ENCODE measurements at regions not wholly inside any gene's neighbourhood (a gene's known extent, or its start where the extent isn't known, plus 50 kb on each side); places are given as distances from the start of the nearest gene placed in this dataset.
"Not testable (repeated sequence)": the region's sequence is repeated elsewhere in the genome, so short reads cannot be mapped to it uniquely, and the experiment has no call there.

DNA sequence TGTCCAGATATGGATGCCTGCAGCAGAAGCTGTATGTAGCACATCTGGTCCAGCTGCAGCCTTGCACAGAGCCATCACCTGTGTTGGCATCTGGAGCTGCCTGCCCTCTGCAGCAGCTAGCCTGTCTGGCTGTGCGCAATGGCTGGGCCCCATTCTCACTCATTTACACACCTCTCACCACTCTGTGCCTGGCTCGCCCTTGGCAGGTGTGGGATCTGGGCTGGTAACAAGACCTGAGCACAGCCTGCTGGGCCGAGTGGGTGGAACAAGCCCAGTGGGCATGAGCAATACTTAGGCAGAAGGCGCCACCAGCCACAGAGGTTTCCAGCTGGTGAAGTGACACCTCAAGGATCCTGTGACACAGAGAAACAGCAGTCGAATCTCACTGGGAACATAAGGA lies 714.1 kb downstream of the NUP35 start:
- intact Hi-C loops (cut with DNase I), result no loop called here
- WGBS, result 92% methylated on average over 5 of the region's 5 CpGs
- no peak for DNase-seq (ENCODE audit: low spot score)
- TF ChIP-seq, protein P1, sequence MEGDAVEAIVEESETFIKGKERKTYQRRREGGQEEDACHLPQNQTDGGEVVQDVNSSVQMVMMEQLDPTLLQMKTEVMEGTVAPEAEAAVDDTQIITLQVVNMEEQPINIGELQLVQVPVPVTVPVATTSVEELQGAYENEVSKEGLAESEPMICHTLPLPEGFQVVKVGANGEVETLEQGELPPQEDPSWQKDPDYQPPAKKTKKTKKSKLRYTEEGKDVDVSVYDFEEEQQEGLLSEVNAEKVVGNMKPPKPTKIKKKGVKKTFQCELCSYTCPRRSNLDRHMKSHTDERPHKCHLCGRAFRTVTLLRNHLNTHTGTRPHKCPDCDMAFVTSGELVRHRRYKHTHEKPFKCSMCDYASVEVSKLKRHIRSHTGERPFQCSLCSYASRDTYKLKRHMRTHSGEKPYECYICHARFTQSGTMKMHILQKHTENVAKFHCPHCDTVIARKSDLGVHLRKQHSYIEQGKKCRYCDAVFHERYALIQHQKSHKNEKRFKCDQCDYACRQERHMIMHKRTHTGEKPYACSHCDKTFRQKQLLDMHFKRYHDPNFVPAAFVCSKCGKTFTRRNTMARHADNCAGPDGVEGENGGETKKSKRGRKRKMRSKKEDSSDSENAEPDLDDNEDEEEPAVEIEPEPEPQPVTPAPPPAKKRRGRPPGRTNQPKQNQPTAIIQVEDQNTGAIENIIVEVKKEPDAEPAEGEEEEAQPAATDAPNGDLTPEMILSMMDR (IDR thresholded peaks at IDR 0.05), result no peak
- TF ChIP-seq POLR2AphosphoS5 (IDR thresholded peaks at IDR 0.05), result no peak
- no peak for TF ChIP-seq POLR2A (IDR thresholded peaks at IDR 0.05)
- Histone ChIP-seq H3K27ac (no peak overlapping the region), H3K4me1 (replicated peaks) (no peaks in the 10 kb centered on the region), H3K27me3 (replicated peaks; ENCODE audit: insufficient read depth) (no peaks in the 10 kb centered on the region), H3K4me3 (no peak overlapping the region), H3K36me3 (no peaks in the 10 kb centered on the region), H3K9me3 (no peaks in the 10 kb centered on the region)

DNA sequence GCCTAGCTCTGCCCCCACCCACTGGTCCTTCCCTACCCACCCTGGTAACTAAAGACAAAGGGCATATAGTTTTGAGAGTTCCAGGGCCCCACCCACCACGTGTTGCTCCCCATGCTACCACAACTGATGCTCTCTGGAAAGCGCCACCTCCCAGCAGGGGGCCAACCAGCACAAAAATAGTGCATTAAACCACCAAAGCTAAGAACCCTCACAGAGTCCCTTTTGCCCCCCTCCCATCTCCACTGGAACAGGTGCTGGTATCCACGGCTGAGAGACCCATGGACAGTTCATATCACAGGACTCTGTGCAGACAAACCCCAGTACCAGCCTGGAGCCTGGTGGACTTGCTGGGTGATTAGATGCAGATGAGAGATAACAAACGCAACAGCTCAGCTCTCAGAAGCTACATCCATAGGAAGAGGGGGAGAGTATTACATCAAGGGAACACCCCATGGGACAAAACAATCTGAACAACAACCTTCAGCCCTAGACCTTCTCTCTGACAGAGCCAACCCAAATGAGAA lies 715.9 kb downstream of the NUP35 start:
- no peaks in the 10 kb centered on the region for H3K9me3 ChIP-seq
- intact Hi-C loops (cut with DNase I), result no loop called here
- no peaks in the 10 kb centered on the region for H3K36me3 ChIP-seq
- WGBS, result 66% methylated on average over 4 of the region's 4 CpGs
- H3K27ac ChIP-seq, result no peak overlapping the region
- DNase-seq (ENCODE audit: low spot score), result no peak
- H3K4me1 ChIP-seq (replicated peaks), result no peaks in the 10 kb centered on the region
- no peaks in the 10 kb centered on the region for H3K27me3 ChIP-seq (replicated peaks; ENCODE audit: insufficient read depth)
- H3K4me3 ChIP-seq, result no peak overlapping the region
- TF ChIP-seq POLR2AphosphoS5 (IDR thresholded peaks at IDR 0.05) (no peak), POLR2A (IDR thresholded peaks at IDR 0.05) (no peak)
- TF ChIP-seq, protein P1 (IDR thresholded peaks at IDR 0.05), result no peak

DNA sequence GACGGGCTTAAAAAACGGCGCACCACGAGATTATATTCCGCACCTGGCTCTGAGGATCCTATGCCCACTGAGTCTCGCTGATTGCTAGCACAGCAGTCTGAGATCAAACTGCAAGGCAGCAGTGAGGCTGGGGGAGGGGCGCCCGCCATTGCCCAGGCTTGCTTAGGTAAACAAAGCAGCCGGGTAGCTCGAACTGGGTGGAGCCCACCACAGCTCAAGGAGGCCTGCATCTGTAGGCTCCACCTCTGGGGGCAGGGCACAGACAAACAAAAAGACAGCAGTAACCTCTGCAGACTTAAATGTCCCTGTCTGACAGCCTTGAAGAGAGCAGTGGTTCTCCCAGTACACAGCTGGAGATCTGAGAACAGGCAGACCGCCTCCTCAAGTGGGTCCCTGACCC lies 725.6 kb downstream of the NUP35 start:
- H3K27me3 ChIP-seq (replicated peaks; ENCODE audit: insufficient read depth); DNase-seq (ENCODE audit: low spot score); H3K4me3 ChIP-seq; intact Hi-C loops (cut with DNase I); H3K36me3 ChIP-seq; H3K27ac ChIP-seq; H3K9me3 ChIP-seq; H3K4me1 ChIP-seq (replicated peaks): not testable (repeated sequence)
- WGBS, result 70% methylated on average over 10 of the region's 11 CpGs

DNA sequence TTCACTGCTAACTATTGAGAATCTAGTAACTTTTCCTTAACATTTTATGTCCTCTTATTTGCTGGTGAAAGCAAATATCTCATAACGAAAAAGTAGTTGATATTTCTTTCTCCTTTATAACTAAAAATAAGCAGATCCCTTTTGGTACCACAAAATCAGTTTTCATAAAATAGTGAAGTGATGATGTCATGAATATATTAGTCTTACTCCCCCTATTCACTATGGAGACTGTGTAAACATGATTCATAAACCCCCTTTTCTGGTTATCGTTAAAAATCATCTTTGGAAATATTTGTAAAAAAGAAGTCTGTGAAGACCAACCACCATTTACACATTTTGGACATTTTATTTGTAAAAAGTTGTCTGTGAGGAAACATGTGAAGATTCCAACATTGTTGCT lies 734.9 kb downstream of the NUP35 start:
- H3K4me3 ChIP-seq, result no peak overlapping the region
- DNase-seq (ENCODE audit: low spot score), result no peak
- H3K4me1 ChIP-seq (replicated peaks), result no peaks in the 10 kb centered on the region
- H3K27me3 ChIP-seq (replicated peaks; ENCODE audit: insufficient read depth), result no peaks in the 10 kb centered on the region
- H3K27ac ChIP-seq, result no peak overlapping the region
- intact Hi-C loops (cut with DNase I), result no loop called here
- 86% methylated on average over 2 of the region's 2 CpGs for WGBS
- H3K9me3 ChIP-seq, result no peaks in the 10 kb centered on the region
- TF ChIP-seq POLR2AphosphoS5 (IDR thresholded peaks at IDR 0.05), result no peak
- TF ChIP-seq, protein P1 (IDR thresholded peaks at IDR 0.05), result no peak
- TF ChIP-seq POLR2A (IDR thresholded peaks at IDR 0.05), result no peak
- H3K36me3 ChIP-seq, result no peaks in the 10 kb centered on the region

DNA sequence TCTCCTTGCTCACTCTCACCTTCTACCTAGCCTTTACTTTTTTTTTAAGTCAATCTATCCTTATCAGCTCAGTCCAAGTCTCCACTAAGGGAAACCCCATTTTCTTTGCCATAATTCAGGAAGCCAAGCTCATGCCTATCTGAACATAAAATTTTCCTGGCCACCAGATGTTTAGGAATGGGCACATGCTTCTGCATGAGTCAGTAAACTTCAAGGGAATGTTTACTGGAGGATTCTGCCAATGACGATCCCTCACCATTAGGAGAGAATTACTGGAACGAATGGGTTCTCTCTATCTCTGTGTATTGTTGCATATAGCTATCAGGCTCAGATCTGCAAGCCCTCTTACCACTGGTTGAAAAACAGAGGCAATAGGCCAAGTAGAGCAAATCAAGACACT lies 731.7 kb upstream of the ZNF804A start:
- Histone ChIP-seq H3K4me1 (replicated peaks) (no peaks in the 10 kb centered on the region), H3K36me3 (no peaks in the 10 kb centered on the region), H3K27me3 (replicated peaks; ENCODE audit: insufficient read depth) (no peaks in the 10 kb centered on the region), H3K27ac (no peak overlapping the region), H3K9me3 (no peaks in the 10 kb centered on the region), H3K4me3 (no peak overlapping the region)
- no peak for TF ChIP-seq POLR2AphosphoS5 (IDR thresholded peaks at IDR 0.05)
- intact Hi-C loops (cut with DNase I), result no loop called here
- no peak for DNase-seq (ENCODE audit: low spot score)
- WGBS, result 54% methylated on average over 2 of the region's 2 CpGs

DNA sequence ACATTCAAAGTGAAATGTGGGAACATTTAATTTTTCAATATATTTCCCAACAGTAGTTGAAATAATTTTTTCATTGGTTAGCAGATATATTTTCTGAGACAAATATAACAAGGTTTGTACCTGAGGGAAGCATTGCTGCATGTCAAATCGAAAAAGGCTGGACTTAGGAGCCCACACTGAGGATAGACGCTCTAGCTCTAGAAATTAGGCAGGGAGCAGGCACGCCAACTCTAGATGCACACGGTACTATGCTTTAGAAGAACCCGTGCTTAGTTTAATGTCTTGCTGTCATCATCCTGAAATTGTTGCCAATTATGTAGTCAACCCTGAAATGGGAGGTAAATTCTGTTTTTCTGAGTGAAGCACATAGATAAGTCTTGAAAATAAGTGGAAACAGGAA lies 731.1 kb upstream of the ZNF804A start:
- intact Hi-C loops (cut with DNase I), result no loop called here
- TF ChIP-seq, protein P1 (IDR thresholded peaks at IDR 0.05), result no peak
- TF ChIP-seq POLR2AphosphoS5 (IDR thresholded peaks at IDR 0.05), result no peak
- TF ChIP-seq POLR2A (IDR thresholded peaks at IDR 0.05), result no peak
- no peaks in the 10 kb centered on the region for H3K36me3 ChIP-seq
- H3K4me3 ChIP-seq, result no peak overlapping the region
- H3K9me3 ChIP-seq, result no peaks in the 10 kb centered on the region
- no peaks in the 10 kb centered on the region for H3K4me1 ChIP-seq (replicated peaks)
- H3K27me3 ChIP-seq (replicated peaks; ENCODE audit: insufficient read depth), result no peaks in the 10 kb centered on the region
- DNase-seq (ENCODE audit: low spot score), result no peak
- no peak overlapping the region for H3K27ac ChIP-seq
- 93% methylated on average over 5 of the region's 5 CpGs for WGBS
